Activated CD8-positive, alpha-beta T cell treated with anti-CD3 and anti-CD28 coated beads, Interleukin-2, amount 10 ng/mL, durations not matched to agents 7 days and 5 days (primary cell): ENCODE measurements at regions not wholly inside any gene's neighbourhood (a gene's known extent, or its start where the extent isn't known, plus 50 kb on each side); places are given as distances from the start of the nearest gene placed in this dataset.
"Not testable (repeated sequence)": the region's sequence is repeated elsewhere in the genome, so short reads cannot be mapped to it uniquely, and the experiment has no call there.

ENCODE experiments used
- ATAC-seq: fragments of 150-1000 bp; cut with Tn5 transposase; one replicate; pipeline ENCODE4 v1.10.0; 2021; ENCODE audit warnings: moderate library complexity
- CTCF ChIA-PET: fragments of 350-600 bp; sonication (Branson Sonifier 250); formaldehyde crosslinking; loops from one replicate; lab custom pipeline; 2021; ENCODE audit warnings: antibody characterized with exemption; lab: Charles Lee
- POLR2A ChIA-PET: fragments of 350-600 bp; sonication (Branson Sonifier 250); formaldehyde crosslinking; loops from one replicate; lab custom pipeline; 2021; ENCODE audit warnings: antibody characterized with exemption; lab: Charles Lee
- DNase-seq: peaks from one replicate; pipeline ENCODE4 v3.0.0-alpha.2; 2020
- H3K27ac Mint-ChIP-seq: one replicate; pipeline ENCODE4 v1.8.0; 2021; ENCODE audit warnings: mild to moderate bottlenecking, mixed read lengths
- H3K27me3 Mint-ChIP-seq: one replicate; pipeline ENCODE4 v1.8.0; 2021; ENCODE audit warnings: low read depth, mixed read lengths
- H3K36me3 Mint-ChIP-seq: one replicate; pipeline ENCODE4 v1.8.0; 2021; ENCODE audit warnings: low read depth, mixed read lengths
- H3K4me1 Mint-ChIP-seq: one replicate; pipeline ENCODE4 v1.8.0; 2021; ENCODE audit warnings: low read depth, mixed read lengths
- H3K4me3 Mint-ChIP-seq: one replicate; pipeline ENCODE4 v1.8.0; 2021; ENCODE audit warnings: mild to moderate bottlenecking, mixed read lengths
- H3K9me3 Mint-ChIP-seq: one replicate; pipeline ENCODE4 v1.8.0; 2022; ENCODE audit warnings: mixed read lengths; ENCODE audit not compliant: insufficient read depth

DNA sequence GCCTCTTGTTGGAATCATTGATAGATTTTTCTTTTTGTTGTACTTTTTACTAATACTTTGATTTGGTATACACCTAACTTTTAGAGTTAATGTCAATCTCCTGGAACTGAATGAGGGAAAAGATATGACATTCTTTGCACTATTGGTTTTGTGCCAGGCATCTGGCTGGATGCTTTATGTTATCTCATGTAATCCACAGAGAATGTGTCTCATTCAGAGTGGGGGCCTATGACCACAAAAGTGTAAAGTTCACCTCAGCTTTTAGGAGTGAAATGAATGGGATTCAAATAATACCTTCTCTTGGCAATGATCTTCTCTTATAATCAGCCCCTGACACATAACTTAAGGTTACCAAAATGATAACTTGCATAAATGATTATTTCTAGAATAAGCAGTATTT lies 329.1 kb upstream of the ROPN1 start:
- ChIA-PET CTCF (no interaction called here), POLR2A (no interaction called here)
- peaks cover 3% of the 10 kb centered on the region for H3K27me3 Mint-ChIP-seq
- H3K27ac Mint-ChIP-seq: no peak overlapping the region
- H3K36me3 Mint-ChIP-seq: no peaks in the 10 kb centered on the region
- H3K4me3 Mint-ChIP-seq: no peak overlapping the region
- ATAC-seq (no peak), DNase-seq (no peak)
- no peaks in the 10 kb centered on the region for H3K4me1 Mint-ChIP-seq
- no peaks in the 10 kb centered on the region for H3K9me3 Mint-ChIP-seq

DNA sequence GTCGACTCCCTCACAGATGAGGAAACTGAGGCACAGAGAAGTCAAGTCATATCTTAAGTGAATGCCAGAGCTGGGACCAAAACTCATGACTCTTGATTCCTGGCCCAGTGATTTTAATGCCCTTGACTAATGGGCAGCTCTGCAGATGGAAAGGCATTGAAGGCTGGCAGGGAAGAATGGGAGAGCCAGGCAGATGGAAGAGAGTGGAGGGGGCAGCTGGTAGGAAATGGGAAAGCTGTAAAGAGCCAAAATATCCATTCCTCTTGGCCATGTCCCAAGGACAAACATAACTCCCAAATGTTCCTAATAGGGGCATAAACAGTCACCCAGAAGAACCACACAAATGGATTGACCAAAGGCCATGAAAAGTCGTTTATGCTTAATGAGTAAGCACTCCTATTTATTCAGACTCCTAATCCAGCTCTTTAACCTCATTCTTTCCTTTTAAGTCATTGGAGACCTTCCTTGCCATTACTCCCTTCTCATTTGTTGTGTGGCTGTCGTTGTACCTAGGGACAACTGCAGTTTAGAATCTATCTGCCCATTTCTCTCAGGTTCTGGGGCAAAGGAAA lies 330.5 kb upstream of the ROPN1 start:
- Mint-ChIP-seq H3K9me3 (no peaks in the 10 kb centered on the region), H3K27ac (no peak overlapping the region), H3K4me3 (no peak overlapping the region), H3K27me3 (no peaks in the 10 kb centered on the region), H3K36me3 (no peaks in the 10 kb centered on the region), H3K4me1 (no peaks in the 10 kb centered on the region)
- POLR2A ChIA-PET: no interaction called here
- ATAC-seq (no peak), DNase-seq (no peak)
- CTCF ChIA-PET: no interaction called here

DNA sequence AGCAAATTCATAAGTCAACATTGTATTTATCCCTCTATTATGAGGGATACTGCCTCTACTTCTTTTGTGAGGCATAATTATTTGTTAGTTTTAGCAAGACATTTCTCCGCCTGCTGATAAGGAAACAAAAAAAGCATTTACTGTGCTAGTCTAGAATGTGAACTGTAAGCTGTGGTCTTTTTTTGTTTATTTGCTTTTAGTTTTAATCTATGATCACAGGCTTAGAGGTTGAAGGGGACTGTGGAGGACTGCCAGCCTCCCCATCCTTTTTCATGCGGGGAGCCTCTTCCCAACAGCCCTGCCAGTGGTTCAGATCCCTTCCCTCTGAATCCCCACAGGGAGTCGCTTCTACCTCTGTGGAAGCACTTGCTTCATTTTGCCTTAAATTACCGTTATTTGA lies 331.0 kb upstream of the ROPN1 start:
- POLR2A ChIA-PET: no interaction called here
- ATAC-seq (no peak), DNase-seq (no peak)
- Mint-ChIP-seq H3K4me3 (no peak overlapping the region), H3K9me3 (no peaks in the 10 kb centered on the region), H3K27ac (no peak overlapping the region), H3K36me3 (no peaks in the 10 kb centered on the region), H3K4me1 (no peaks in the 10 kb centered on the region), H3K27me3 (no peaks in the 10 kb centered on the region)
- CTCF ChIA-PET: no interaction called here

DNA sequence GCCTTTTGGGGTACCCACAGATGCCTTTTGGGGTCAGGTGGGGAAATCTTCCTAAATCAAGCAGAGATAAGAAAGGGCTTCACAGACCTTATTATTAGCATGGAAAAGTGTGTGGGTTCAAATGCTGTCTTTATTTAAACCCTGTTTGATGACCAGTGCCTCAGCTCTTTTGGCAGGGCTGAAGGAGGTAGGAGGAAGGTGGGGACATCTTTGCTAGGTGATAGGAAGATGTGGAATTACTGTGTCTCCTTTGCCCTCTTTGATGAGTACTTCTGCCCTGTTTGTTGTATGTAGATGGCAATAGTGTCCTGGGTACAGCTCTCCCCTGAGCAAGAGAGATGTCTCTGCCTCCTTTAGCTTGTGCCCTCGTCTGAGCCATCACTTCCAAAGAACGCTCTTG lies 333.3 kb upstream of the ROPN1 start:
- CTCF ChIA-PET: no interaction called here
- no peaks in the 10 kb centered on the region for H3K27me3 Mint-ChIP-seq
- no peak overlapping the region for H3K4me3 Mint-ChIP-seq
- DNase-seq: no peak
- no peak for ATAC-seq
- no peaks in the 10 kb centered on the region for H3K4me1 Mint-ChIP-seq
- no peaks in the 10 kb centered on the region for H3K9me3 Mint-ChIP-seq
- H3K27ac Mint-ChIP-seq: no peak overlapping the region
- H3K36me3 Mint-ChIP-seq: no peaks in the 10 kb centered on the region
- POLR2A ChIA-PET: no interaction called here

DNA sequence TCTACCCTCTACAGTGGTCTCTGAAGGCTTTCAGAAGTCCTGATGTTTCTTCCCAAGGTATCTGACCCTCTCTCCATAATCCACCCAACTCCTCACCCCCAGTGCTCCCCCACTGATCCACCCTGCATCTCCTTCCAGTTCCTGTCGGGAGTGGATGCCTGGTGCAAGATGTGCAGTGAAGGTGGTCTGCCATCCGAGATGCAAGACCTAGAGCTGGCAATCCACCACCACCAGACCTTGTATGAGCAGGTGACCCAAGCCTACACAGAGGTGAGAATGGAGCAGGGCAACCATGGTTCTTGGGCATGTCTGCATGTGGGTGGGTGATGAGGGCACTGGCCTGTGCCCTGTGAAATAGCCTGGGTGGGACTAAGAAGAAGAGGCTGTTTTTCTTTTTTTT lies 337.8 kb upstream of the ROPN1 start:
- POLR2A ChIA-PET: no interaction called here

DNA sequence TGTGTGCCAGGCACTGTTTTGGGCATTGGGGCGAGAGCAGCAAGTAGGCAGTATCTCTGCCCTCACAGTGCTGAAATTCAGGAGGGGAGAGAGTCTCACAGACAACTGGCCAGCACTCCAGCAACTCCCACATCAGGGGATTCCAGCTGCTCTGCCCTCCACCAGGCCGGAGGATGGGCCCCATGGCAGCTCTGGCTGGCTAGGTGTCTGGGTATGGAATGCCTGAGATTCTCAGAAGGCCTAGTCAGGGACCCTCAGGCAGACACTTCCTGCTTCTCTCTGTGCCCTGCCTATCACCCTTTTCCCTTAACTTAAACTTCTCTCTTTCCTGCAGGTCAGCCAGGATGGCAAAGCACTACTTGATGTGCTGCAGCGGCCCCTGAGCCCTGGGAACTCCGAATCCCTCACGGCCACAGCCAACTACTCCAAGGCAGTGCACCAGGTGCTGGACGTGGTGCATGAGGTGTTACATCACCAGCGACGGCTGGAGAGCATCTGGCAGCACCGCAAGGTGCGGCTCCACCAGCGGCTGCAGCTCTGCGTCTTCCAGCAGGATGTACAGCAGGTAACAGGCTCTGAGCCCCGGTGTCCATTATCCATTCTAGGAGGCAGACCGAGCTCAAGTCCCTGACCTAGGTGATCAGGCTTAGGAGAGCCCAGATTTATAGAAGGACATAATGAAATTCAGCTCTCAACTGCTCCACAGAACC lies 342.2 kb upstream of the ROPN1 start:
- Mint-ChIP-seq H3K4me3 (no peak overlapping the region), H3K27me3 (no peaks in the 10 kb centered on the region), H3K36me3 (no peaks in the 10 kb centered on the region), H3K9me3 (no peaks in the 10 kb centered on the region), H3K27ac (no peak overlapping the region), H3K4me1 (no peaks in the 10 kb centered on the region)
- DNase-seq: no peak
- ChIA-PET POLR2A (no interaction called here), CTCF (no interaction called here)
- no peak for ATAC-seq

More for the DNA sequence above, 337.8 kb upstream of the ROPN1 start:
- H3K36me3 Mint-ChIP-seq: no peaks in the 10 kb centered on the region
- no peaks in the 10 kb centered on the region for H3K27me3 Mint-ChIP-seq
- no peak for DNase-seq
- no peak for ATAC-seq
- H3K27ac Mint-ChIP-seq: no peak overlapping the region
- H3K4me1 Mint-ChIP-seq: no peaks in the 10 kb centered on the region
- H3K9me3 Mint-ChIP-seq: no peaks in the 10 kb centered on the region
- no peak overlapping the region for H3K4me3 Mint-ChIP-seq
- CTCF ChIA-PET: no interaction called here

DNA sequence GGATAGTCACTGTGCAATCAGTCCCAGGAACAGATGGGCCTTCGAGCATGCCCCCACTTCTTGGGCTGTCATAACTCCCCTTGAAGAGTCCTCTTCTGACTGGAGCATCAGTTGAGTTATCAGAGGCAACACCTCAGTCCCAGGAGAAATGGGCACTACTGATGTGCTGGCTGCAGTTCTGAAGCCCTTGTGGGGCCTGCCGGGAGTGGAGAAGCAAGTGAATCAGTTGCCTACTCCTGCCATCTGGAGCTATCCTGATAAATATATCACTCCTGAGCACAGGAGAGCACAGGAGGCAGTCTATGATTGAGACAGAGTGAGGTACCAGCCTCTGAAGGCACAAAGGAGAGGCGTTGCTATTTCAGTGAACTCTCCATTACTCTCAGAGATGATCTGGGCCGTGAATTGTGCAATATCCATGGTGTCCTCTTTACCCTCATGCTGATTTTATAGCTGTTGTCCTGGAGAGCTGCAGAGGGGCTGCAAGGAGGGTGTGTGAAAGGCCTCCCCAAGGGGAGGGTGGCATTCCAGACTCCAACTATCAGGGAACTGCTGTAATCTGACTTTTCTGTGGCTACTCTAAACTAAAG lies 344.2 kb upstream of the ROPN1 start:
- no peak overlapping the region for H3K27ac Mint-ChIP-seq
- no peaks in the 10 kb centered on the region for H3K27me3 Mint-ChIP-seq
- no peaks in the 10 kb centered on the region for H3K36me3 Mint-ChIP-seq
- ChIA-PET CTCF (no interaction called here), POLR2A (no interaction called here)
- no peaks in the 10 kb centered on the region for H3K9me3 Mint-ChIP-seq
- ATAC-seq (no peak), DNase-seq (no peak)
- no peaks in the 10 kb centered on the region for H3K4me1 Mint-ChIP-seq
- H3K4me3 Mint-ChIP-seq: no peak overlapping the region

DNA sequence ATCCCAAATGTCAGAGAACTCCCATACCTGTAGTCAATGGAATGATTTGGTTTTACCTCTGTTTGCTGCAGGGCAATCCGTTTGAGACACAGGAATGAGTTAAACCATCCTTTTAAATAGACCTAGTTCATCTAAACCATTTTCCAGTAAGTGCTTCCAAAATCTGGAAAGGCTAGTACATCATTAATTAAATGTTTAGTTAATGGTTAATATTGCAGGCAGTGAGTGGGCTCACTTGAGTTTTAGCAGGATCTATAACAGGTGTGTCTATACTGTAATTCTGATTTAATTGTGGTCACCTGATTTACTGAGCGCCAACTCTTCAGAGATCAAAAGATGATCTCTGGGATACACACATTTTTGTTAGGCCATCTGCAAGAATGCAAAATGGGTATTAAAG lies 353.9 kb upstream of the ROPN1 start:
- ChIA-PET POLR2A (no interaction called here), CTCF (no interaction called here)
- DNase-seq: no peak
- H3K27me3 Mint-ChIP-seq: peaks cover 7% of the 10 kb centered on the region
- no peaks in the 10 kb centered on the region for H3K36me3 Mint-ChIP-seq
- H3K4me1 Mint-ChIP-seq: no peaks in the 10 kb centered on the region
- H3K9me3 Mint-ChIP-seq: no peaks in the 10 kb centered on the region
- H3K27ac Mint-ChIP-seq: no peak overlapping the region
- no peak overlapping the region for H3K4me3 Mint-ChIP-seq
- no peak for ATAC-seq

DNA sequence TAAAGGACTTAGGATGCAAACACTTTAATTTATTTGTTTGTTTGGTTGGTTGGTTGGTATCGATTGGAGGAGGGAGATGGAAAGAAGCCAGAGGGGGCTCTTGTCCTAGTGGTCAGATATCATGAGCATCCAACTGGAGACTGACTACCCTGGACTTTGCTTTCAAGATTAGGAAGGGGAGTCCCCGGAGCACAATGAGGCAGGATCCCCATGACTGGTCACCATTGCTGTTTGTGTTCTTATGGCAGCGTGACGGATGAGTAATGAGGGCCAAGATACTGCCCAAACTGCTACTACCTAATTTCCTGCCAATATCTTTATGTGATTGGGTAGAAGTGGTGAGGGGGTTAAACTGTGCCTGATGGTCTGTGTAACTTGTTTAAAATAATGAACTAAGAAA lies 354.6 kb upstream of the ROPN1 start:
- Mint-ChIP-seq H3K9me3 (no peaks in the 10 kb centered on the region), H3K27ac (no peak overlapping the region), H3K27me3 (peaks cover 7% of the 10 kb centered on the region), H3K4me1 (no peaks in the 10 kb centered on the region), H3K4me3 (no peak overlapping the region), H3K36me3 (no peaks in the 10 kb centered on the region)
- ChIA-PET POLR2A (no interaction called here), CTCF (no interaction called here)
- no peak for ATAC-seq
- DNase-seq: no peak

DNA sequence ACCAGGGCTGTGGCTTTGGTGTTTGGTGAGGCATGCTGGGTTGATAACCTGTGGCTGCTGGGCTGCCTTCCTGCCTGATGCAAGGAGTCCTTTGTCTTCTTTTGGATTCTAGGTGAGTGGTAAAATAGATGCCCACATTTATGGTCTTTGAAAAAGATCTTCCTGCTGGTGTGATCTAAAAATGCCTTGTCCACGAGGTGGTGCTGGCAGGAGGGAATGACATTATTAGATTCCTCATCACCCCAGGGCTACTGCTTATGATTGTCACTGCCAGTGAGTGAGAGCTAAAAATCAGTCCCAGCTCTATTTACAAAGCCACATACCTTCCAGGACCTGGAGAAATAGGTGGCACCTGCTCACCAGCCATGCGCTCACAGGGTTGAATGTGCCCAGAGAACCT lies 355.5 kb upstream of the ROPN1 start:
- Mint-ChIP-seq H3K9me3 (no peaks in the 10 kb centered on the region), H3K4me1 (no peaks in the 10 kb centered on the region), H3K36me3 (no peaks in the 10 kb centered on the region), H3K4me3 (no peak overlapping the region), H3K27ac (no peak overlapping the region), H3K27me3 (peaks cover 7% of the 10 kb centered on the region)
- DNase-seq (no peak), ATAC-seq (no peak)
- ChIA-PET CTCF (interaction anchor here (1.1 kb wide), 1 partner anchor 212 kb away, joined by 3 read pairs; no protein-coding TSS in a partner anchor), POLR2A (no interaction called here)

DNA sequence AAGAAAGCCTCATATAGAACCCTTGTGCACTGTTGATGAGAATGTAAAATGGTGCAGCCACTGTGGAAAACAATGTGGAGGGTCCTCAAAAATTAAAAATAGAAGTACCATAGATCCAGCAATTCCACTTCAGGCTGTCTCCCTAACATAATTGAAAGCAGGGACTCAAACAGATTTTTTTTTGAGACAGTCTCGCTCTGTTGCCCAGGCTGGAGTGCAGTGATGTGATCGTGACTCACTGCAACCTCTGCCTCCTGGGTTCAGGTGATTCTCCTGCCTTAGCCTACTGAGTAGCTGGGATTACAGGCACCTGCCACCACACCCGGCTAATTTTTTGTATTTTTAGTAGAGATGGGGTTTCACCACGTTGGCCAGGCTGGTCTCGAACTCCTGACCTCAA lies 356.6 kb upstream of the ROPN1 start:
- DNase-seq, H3K36me3 Mint-ChIP-seq, H3K4me3 Mint-ChIP-seq, H3K9me3 Mint-ChIP-seq, H3K4me1 Mint-ChIP-seq, POLR2A ChIA-PET, ATAC-seq, H3K27ac Mint-ChIP-seq, H3K27me3 Mint-ChIP-seq: not testable (repeated sequence)
- CTCF ChIA-PET: interaction anchor here (1.1 kb wide), 1 partner anchor 210 kb away, joined by 3 read pairs; no protein-coding TSS in a partner anchor

DNA sequence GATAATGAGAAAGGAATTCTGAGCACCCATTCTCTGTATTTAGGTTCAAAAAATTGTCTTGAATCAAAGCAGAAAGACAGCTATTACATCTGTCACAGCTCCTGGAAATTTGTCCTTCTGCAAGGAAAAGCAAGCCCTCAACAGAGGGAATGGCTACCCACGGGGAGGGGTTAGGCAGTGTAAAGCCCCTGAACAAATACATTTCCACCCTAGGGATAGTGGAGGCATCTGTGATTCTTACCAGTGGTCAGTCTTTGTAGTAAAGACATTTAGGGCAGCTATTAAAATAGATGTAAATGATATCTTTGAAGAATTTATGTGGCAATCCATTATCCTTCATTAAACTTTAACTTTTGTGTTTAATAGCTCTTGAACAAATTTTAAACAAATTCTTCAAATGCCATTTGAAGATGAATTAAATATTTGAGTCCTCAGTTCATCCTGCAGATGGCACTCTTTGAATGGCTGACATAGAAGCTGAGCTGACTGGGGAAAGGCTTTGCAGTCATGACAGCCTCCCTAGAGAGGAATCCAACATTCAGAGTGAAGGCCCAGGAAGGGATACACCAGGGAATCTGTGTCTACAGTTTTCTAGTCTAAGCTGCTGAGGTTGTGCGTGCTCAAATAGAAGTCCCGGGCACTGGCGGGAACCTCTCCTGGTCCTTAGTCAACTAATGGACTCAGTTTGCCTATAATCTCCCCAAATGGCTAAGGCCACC lies 359.7 kb upstream of the ROPN1 start:
- H3K27ac Mint-ChIP-seq: no peak overlapping the region
- H3K4me1 Mint-ChIP-seq: no peaks in the 10 kb centered on the region
- ATAC-seq (no peak), DNase-seq (no peak)
- no peaks in the 10 kb centered on the region for H3K9me3 Mint-ChIP-seq
- ChIA-PET CTCF (interaction anchor here (1.0 to 1.7 kb wide), 3 partner anchors 11 to 209 kb away, joined by 3 to 4 read pairs (median 4); no protein-coding TSS in a partner anchor), POLR2A (no interaction called here)
- H3K36me3 Mint-ChIP-seq: no peaks in the 10 kb centered on the region
- H3K4me3 Mint-ChIP-seq: no peak overlapping the region
- H3K27me3 Mint-ChIP-seq: peaks cover 17% of the 10 kb centered on the region
